H1 (cell line): ENCODE measurements at regions not wholly inside any gene's neighbourhood (a gene's known extent, or its start where the extent isn't known, plus 50 kb on each side); places are given as distances from the start of the nearest gene placed in this dataset.

Experiments used
- CTCF ChIA-PET: fragments of 300-600 bp; sonication (Branson Sonifier 250); formaldehyde crosslinking; loops from one replicate; lab custom pipeline; 2021; ENCODE audit not compliant: partially characterized antibody; lab: Charles Lee
- POLR2A ChIA-PET: fragments of 300-600 bp; sonication (Branson Sonifier 250); formaldehyde crosslinking; loops from one replicate; lab custom pipeline; 2021; ENCODE audit warnings: inconsistent platforms; ENCODE audit not compliant: partially characterized antibody; lab: Charles Lee
- DNase-seq, 2 experiments: peaks; one replicate each; pipeline versions ENCODE4 v3.0.0 to v3.0.0-alpha.2; 2010 to 2022; ENCODE audit warnings: low spot score in 2 of 2, low read depth in 1 of 2, mixed read lengths in 1 of 2
- FAIRE-seq: peaks from 2 replicates; lab custom pipeline; 2011; peaks lifted over from hg19 to GRCh38; lab: Jason Lieb, UNC
- H2AFZ ChIP-seq: 2 replicates; pipeline ENCODE4 v1.8.1; 2012; ENCODE audit warnings: low read length, inconsistent platforms
- H2AK5ac ChIP-seq: 2 replicates; pipeline ENCODE4 v1.6.1; 2013; ENCODE audit warnings: low read depth, low read length
- H2BK120ac ChIP-seq: replicated peaks from 2 replicates; pipeline ENCODE3; 2013; ENCODE audit warnings: low read depth, low read length, inconsistent platforms
- H2BK12ac ChIP-seq: 2 replicates; pipeline ENCODE4 v1.6.1; 2013; ENCODE audit warnings: low read depth, low read length
- H2BK15ac ChIP-seq: 2 replicates; pipeline ENCODE4 v1.6.1; 2013; ENCODE audit warnings: low read length
- H2BK20ac ChIP-seq: 2 replicates; pipeline ENCODE4 v1.6.1; 2013; ENCODE audit warnings: low read length
- H2BK5ac ChIP-seq: 2 replicates; pipeline ENCODE4 v1.6.1; 2013; ENCODE audit warnings: low read depth, low read length
- H3K14ac ChIP-seq: 2 replicates; pipeline ENCODE4 v1.6.1; 2013; ENCODE audit warnings: inconsistent platforms; ENCODE audit not compliant: insufficient read length
- H3K18ac ChIP-seq: 2 replicates; pipeline ENCODE4 v1.6.1; 2013; ENCODE audit warnings: low read length; ENCODE audit errors: extremely low read depth
- H3K23ac ChIP-seq: 2 replicates; pipeline ENCODE4 v1.6.1; 2013; ENCODE audit warnings: inconsistent platforms; ENCODE audit not compliant: insufficient read length
- H3K23me2 ChIP-seq: 2 replicates; pipeline ENCODE4 v1.6.1; 2013; ENCODE audit warnings: low read depth, low read length
- H3K27ac ChIP-seq: 2 replicates; pipeline ENCODE4 v1.6.1; 2011; ENCODE audit warnings: low read depth, low read length, inconsistent platforms
- H3K27me3 ChIP-seq, 4 experiments: replicated peaks in 1 of 4; 1 replicate in 1 of 4; 2 replicates in 3 of 4; pipeline versions ENCODE4 v1.6.1 to v1.8.1; 2011 to 2013; ENCODE audit warnings: low read length in 3 of 4, mild to moderate bottlenecking in 3 of 4, inconsistent platforms in 2 of 4, mixed read lengths in 2 of 4, moderate library complexity in 1 of 4; ENCODE audit not compliant: control insufficient read depth in 3 of 4, insufficient read depth in 3 of 4; ENCODE audit errors: extremely low read depth in 1 of 4
- H3K36me3 ChIP-seq, 4 experiments: 2 replicates each; pipeline versions ENCODE4 v1.6.1 to v1.8.1; 2011 to 2013; ENCODE audit warnings: mild to moderate bottlenecking in 4 of 4, low read length in 3 of 4, moderate library complexity in 2 of 4, control low read depth in 1 of 4, inconsistent platforms in 1 of 4; ENCODE audit not compliant: insufficient read depth in 4 of 4, control insufficient read depth in 2 of 4
- H3K4ac ChIP-seq: replicated peaks from 2 replicates; pipeline ENCODE3; 2013; ENCODE audit warnings: low read length, low read depth, mixed read lengths, inconsistent platforms; ENCODE audit not compliant: insufficient read length
- H3K4me1 ChIP-seq, 4 experiments: replicated peaks in 1 of 4; 1 replicate in 1 of 4; 2 replicates in 3 of 4; pipeline versions ENCODE4 v1.6.1 to v1.8.1; 2011 to 2013; ENCODE audit warnings: low read length in 3 of 4, inconsistent platforms in 2 of 4, mixed read lengths in 1 of 4; ENCODE audit not compliant: insufficient read depth in 4 of 4, control insufficient read depth in 3 of 4
- H3K4me2 ChIP-seq, 2 experiments: 2 replicates each; pipeline versions ENCODE4 v1.6.1 to v1.8.1; 2011 to 2013; ENCODE audit warnings: low read depth in 2 of 2, low read length in 2 of 2, control low read depth in 1 of 2, inconsistent platforms in 1 of 2, mild to moderate bottlenecking in 1 of 2; ENCODE audit not compliant: insufficient read depth in 1 of 2
- H3K4me3 ChIP-seq, 4 experiments: fragments of 200-600, 300-600 bp in 1 of 4; sonication (generic), shearing (Covaris generic), sonication (Bioruptor Twin) in 1 of 4; 2 replicates each; pipeline versions ENCODE4 v1.5.1 to v1.8.1; 2011 to 2016; ENCODE audit warnings: low read length in 4 of 4, low read depth in 3 of 4, control low read depth in 2 of 4, inconsistent platforms in 2 of 4, mild to moderate bottlenecking in 2 of 4, mixed read lengths in 1 of 4, moderate library complexity in 1 of 4; ENCODE audit not compliant: insufficient read depth in 2 of 4; ENCODE audit errors: extremely low read depth in 1 of 4
- H3K56ac ChIP-seq: replicated peaks from 2 replicates; pipeline ENCODE3; 2013; ENCODE audit warnings: low read depth, mild to moderate bottlenecking, mixed read lengths, low read length, inconsistent platforms; ENCODE audit not compliant: insufficient read length
- H3K79me1 ChIP-seq: 2 replicates; pipeline ENCODE4 v1.6.1; 2013; ENCODE audit warnings: low read depth, low read length, control low read depth
- H3K79me2 ChIP-seq, 2 experiments: 2 replicates each; pipeline versions ENCODE4 v1.6.1 to v1.8.1; 2012 to 2013; ENCODE audit warnings: low read length in 2 of 2, mild to moderate bottlenecking in 2 of 2, inconsistent platforms in 1 of 2; ENCODE audit not compliant: insufficient read depth in 2 of 2, control insufficient read depth in 1 of 2
- H3K9ac ChIP-seq, 4 experiments: replicated peaks in 1 of 4; 1 replicate in 1 of 4; 2 replicates in 3 of 4; pipeline versions ENCODE4 v1.6.1 to v1.8.1; 2011 to 2013; ENCODE audit warnings: low read depth in 3 of 4, low read length in 3 of 4, control low read depth in 2 of 4, mild to moderate bottlenecking in 2 of 4, moderate library complexity in 2 of 4, inconsistent platforms in 1 of 4; ENCODE audit errors: extremely low read depth in 1 of 4
- H3K9me3 ChIP-seq, 2 experiments: 2 replicates each; pipeline versions ENCODE4 v1.6.1 to v1.8.1; 2012 to 2013; ENCODE audit warnings: mild to moderate bottlenecking in 2 of 2, moderate library complexity in 2 of 2, control low read depth in 1 of 2, inconsistent platforms in 1 of 2, low read depth in 1 of 2, low read length in 1 of 2, mixed read lengths in 1 of 2; ENCODE audit not compliant: insufficient read depth in 2 of 2
- H4K20me1 ChIP-seq, 2 experiments: replicated peaks in 1 of 2; 2 replicates each; pipeline versions ENCODE3 to v1.8.1; 2011 to 2013; ENCODE audit warnings: inconsistent platforms in 2 of 2, low read length in 2 of 2, mild to moderate bottlenecking in 1 of 2; ENCODE audit not compliant: insufficient read depth in 2 of 2, control insufficient read depth in 1 of 2
- H4K5ac ChIP-seq: 2 replicates; pipeline ENCODE4 v1.6.1; 2013; ENCODE audit warnings: low read length, low read depth, mixed read lengths, inconsistent platforms; ENCODE audit not compliant: insufficient read length
- H4K8ac ChIP-seq: 2 replicates; pipeline ENCODE4 v1.8.0; 2013; ENCODE audit warnings: mild to moderate bottlenecking, moderate library complexity, low read length, inconsistent platforms; ENCODE audit not compliant: insufficient read depth; ENCODE audit errors: extremely low read depth
- H4K91ac ChIP-seq: replicated peaks from 2 replicates; pipeline ENCODE3; 2013; ENCODE audit warnings: low read length, mixed read lengths, inconsistent platforms; ENCODE audit not compliant: insufficient read length
- NANOG ChIP-seq: IDR thresholded peaks from 2 replicates; pipeline ENCODE4 v1.6.1; 2011; ENCODE audit warnings: low read length, low read depth, mild to moderate bottlenecking, inconsistent platforms; ENCODE audit not compliant: insufficient read depth, poor library complexity, severe bottlenecking
- SIRT6 ChIP-seq: IDR thresholded peaks from one replicate; pipeline ENCODE4 v1.7.1; 2012; ENCODE audit warnings: low read length, inconsistent platforms
- WGBS, 2 experiments: shearing (Covaris generic) in 1 of 2; methylation state at CpG; one replicate each; pipeline versions ENCODE4 v1.1.6 to v1.1.7; 2013 to 2015; ENCODE audit warnings: low lambda C conversion rate in 2 of 2, mixed read lengths in 2 of 2, inconsistent platforms in 1 of 2, low coverage in 1 of 2, missing lambda C conversion rate in 1 of 2; ENCODE audit not compliant: insufficient replicate concordance in 2 of 2, insufficient coverage in 1 of 2, insufficient read length in 1 of 2; ENCODE audit errors: extremely low coverage in 1 of 2, missing lambda C conversion rate in 1 of 2; 5-methylcytosine and 5-hydroxymethylcytosine counted together
- TF ChIP-seq, protein P1 (sequence below): IDR thresholded peaks from 2 replicates; pipeline ENCODE4 v1.6.1; 2011; ENCODE audit warnings: low read depth, mild to moderate bottlenecking, low read length; ENCODE audit not compliant: insufficient read depth

DNA sequence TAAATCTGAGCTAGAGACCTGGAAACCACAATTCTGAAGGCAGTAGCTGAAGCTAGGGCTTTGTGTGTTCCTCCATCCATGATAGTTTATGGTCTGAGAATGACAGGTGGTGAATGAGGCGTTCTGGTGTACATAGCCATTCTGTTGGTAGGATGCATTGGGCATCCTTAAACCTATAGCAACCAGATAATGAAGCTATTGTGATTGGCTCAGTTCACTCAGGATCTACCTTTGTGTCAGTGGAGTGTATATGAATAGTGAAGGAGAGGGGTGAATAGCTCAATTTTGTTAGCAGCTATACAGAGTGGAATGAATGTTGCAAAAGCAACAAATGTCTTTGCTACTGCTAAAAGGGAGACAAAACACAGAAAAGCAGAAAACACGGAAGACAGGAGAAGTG lies 80.0 kb upstream of the PCDH20 start:
- no peaks in the 10 kb centered on the region for H3K36me3 ChIP-seq
- H3K4ac ChIP-seq: no peak overlapping the region
- H3K23ac ChIP-seq: no peak overlapping the region
- DNase-seq (no peak), FAIRE-seq (no peak)
- no peak overlapping the region for H4K5ac ChIP-seq
- H4K20me1 ChIP-seq: no peaks in the 10 kb centered on the region
- no peak overlapping the region for H2AK5ac ChIP-seq
- H3K79me2 ChIP-seq: no peaks in the 10 kb centered on the region
- H2BK120ac ChIP-seq: no peak overlapping the region
- ChIA-PET CTCF (interaction anchor here (1.2 kb wide), 1 partner anchor 116 kb away, joined by 3 read pairs; no protein-coding TSS in a partner anchor), POLR2A (no interaction called here)
- H3K23me2 ChIP-seq: no peaks in the 10 kb centered on the region
- no peak overlapping the region for H2BK15ac ChIP-seq
- H3K18ac ChIP-seq: no peak overlapping the region
- no peaks in the 10 kb centered on the region for H3K9me3 ChIP-seq
- H3K4me3 ChIP-seq: no peak overlapping the region
- no peak overlapping the region for H3K9ac ChIP-seq
- H3K79me1 ChIP-seq: no peaks in the 10 kb centered on the region
- H3K14ac ChIP-seq: no peak overlapping the region
- WGBS, 2 experiments: 94% methylated on average over 2 of the region's 2 CpGs; no CpG with 5 or more reads in 1 of the 2 experiments
- no peak overlapping the region for H4K91ac ChIP-seq
- H3K4me2 ChIP-seq: no peak overlapping the region
- no peak overlapping the region for H3K56ac ChIP-seq
- no peak overlapping the region for H2BK5ac ChIP-seq
- H2BK12ac ChIP-seq: no peak overlapping the region
- H2AFZ ChIP-seq: no peak overlapping the region
- H3K4me1 ChIP-seq: no peaks in the 10 kb centered on the region
- no peaks in the 10 kb centered on the region for H3K27me3 ChIP-seq
- no peak overlapping the region for H3K27ac ChIP-seq
- H4K8ac ChIP-seq: no peak overlapping the region
- H2BK20ac ChIP-seq: no peak overlapping the region
- TF ChIP-seq NANOG (no peak), SIRT6 (no peak)
- TF ChIP-seq, protein P1, sequence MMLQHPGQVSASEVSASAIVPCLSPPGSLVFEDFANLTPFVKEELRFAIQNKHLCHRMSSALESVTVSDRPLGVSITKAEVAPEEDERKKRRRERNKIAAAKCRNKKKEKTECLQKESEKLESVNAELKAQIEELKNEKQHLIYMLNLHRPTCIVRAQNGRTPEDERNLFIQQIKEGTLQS: no peak
